GM12864 (cell line): ENCODE measurements at regions not wholly inside any gene's neighbourhood (a gene's known extent, or its start where the extent isn't known, plus 50 kb on each side); places are given as distances from the start of the nearest gene placed in this dataset.

ENCODE experiments used
- DNase-seq: peaks from one replicate; pipeline ENCODE4 v3.0.0-alpha.2; 2011; ENCODE audit warnings: low read depth
- H3K4me3 ChIP-seq: 2 replicates; pipeline ENCODE4 v1.5.1; 2011; ENCODE audit warnings: mild to moderate bottlenecking, low read depth, low read length, control low read depth
- TF ChIP-seq, protein P1 (sequence below): IDR thresholded peaks from 2 replicates; pipeline ENCODE4 v1.5.1; 2011; ENCODE audit warnings: low read depth, mild to moderate bottlenecking, moderate library complexity, low read length, control low read depth, inconsistent platforms; ENCODE audit errors: missing control alignments

DNA sequence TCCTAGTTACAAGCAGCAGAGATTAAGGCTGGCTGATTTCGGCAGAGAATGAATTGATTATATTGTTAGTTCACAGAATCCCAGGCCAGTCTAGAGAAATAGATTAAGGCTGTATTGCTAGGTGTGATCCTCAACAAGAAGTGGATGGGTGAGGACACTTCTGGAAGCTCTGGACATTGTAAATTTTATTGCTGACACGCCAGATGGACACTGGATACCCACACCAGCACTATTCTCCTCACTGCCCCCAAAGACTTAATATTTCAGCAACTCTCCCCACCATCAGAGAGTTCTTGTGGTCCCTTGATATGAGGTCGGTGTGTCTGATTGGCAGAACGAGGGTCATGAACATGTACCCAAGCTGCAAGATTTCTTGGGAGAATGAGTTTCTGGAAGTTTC, 171.6 kb upstream of the EGFLAM start:
- H3K4me3 ChIP-seq: no peak overlapping the region
- TF ChIP-seq, protein P1, sequence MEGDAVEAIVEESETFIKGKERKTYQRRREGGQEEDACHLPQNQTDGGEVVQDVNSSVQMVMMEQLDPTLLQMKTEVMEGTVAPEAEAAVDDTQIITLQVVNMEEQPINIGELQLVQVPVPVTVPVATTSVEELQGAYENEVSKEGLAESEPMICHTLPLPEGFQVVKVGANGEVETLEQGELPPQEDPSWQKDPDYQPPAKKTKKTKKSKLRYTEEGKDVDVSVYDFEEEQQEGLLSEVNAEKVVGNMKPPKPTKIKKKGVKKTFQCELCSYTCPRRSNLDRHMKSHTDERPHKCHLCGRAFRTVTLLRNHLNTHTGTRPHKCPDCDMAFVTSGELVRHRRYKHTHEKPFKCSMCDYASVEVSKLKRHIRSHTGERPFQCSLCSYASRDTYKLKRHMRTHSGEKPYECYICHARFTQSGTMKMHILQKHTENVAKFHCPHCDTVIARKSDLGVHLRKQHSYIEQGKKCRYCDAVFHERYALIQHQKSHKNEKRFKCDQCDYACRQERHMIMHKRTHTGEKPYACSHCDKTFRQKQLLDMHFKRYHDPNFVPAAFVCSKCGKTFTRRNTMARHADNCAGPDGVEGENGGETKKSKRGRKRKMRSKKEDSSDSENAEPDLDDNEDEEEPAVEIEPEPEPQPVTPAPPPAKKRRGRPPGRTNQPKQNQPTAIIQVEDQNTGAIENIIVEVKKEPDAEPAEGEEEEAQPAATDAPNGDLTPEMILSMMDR: no peak
- DNase-seq: no peak

DNA sequence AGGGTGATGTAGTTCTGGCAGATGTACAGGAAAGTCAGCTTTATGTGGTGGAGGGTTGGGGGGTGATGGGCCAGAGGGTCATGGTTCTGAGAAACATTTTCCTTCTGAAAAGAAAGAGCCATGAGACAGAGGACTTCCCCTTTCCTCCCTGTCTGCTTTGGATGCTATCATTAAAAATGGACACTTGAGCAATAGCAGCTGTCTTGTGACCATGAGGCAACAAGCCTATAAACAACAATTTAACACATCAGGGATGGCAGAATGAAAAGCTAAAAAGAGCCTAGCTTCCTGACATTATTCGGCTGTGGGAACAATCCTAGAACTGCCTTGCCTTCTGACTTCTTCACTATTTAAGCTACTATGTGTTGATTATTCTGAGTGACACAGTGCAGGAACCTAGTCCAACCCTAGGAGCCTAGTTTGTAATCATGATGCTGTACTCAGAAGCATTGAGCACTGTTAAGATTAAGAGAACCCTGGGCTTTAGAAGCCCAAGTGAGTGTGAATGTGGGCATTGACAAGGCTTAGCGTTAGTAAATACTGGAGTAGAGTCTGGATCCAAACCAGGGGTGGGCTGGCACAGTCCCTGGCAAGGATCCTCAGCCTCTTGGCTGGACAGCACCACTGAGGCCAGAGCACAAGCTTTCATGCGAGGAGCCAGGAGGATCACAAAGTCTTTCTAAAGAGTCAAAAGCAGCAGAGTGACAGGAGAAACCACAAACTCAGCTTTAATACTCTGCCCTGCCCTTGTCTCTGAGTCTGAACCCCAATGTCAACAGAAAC, 178.5 kb upstream of the EGFLAM start:
- TF ChIP-seq, protein P1: no peak
- H3K4me3 ChIP-seq: no peak overlapping the region
- no peak for DNase-seq

DNA sequence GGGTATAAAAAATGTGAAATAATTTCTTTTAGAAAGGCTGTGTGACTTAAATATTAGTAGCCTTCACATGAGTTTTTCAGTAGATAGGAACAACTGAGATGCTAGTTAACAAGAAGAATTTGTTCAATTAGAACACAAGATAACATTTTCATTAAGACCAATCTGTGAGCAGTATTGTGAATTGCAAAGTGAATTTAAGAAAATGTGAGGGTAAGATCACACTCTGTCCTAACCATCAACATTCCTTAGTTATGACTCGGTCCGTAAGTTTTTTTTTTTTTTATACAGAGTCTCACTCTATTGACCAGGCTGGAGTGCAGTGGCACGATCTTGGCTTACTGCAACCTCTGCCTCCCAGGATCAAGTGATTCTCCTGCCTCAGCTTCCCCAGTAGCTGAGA, 180.2 kb upstream of the EGFLAM start:
- TF ChIP-seq, protein P1: no peak
- no peak overlapping the region for H3K4me3 ChIP-seq
- no peak for DNase-seq

DNA sequence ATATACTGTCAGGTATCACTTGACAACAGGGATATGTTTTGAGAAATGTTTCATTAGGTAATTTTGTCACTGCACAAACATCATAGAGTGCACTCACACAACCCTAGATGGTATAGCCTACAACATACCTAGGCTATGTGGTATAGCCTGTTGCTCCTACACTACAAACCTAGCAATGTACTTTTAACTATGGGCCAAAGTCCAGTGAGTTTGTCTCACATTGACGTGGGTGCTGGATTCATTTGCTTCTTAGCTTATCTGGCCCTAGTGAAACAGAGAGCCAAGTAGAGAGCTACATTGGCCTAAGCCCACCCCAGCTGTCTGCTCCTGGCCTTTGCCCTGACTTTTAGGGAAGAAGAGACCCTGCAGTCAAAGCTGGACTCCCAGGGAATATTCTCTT, 180.7 kb upstream of the EGFLAM start:
- no peak overlapping the region for H3K4me3 ChIP-seq
- TF ChIP-seq, protein P1: no peak
- no peak for DNase-seq

DNA sequence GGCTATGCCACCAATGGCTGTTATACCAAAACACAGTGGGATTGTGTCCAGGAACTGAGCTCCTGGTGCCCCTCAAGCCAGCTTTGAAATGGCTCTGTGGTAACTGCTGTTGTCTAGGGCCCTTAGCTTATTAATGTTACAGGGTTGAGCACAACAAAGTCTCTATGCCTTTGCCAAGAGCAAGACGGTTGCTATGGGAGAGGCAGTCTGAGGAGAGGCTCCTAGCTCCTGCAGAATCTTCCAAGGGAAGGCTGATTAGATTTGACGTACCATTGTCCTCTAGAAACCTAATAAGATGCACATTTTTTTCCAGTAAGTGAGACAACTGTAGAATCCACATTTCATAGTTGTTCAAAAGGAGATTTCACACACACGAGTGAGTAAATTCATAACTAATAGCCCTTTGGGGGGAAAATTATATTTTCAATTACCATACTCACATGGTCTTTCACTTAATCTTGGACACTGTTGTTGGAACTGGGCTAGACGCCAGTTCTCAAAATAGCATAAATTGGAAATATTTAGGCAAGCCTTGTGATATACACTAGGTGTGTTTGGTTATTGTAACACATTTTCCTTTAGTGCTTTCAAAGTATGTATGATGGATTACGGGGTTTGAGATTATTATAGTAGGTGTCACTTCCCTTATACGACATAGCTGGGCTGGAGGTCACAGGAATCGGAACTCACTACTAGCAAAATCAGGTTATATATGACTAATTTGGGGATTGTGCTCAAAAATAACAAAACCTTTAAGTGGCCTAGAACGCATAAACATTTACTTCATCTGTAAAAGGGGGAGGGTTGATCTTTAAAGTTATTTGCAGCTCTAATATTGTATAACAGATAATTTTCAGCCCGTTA, 186.3 kb upstream of the EGFLAM start:
- TF ChIP-seq, protein P1: no peak

DNA sequence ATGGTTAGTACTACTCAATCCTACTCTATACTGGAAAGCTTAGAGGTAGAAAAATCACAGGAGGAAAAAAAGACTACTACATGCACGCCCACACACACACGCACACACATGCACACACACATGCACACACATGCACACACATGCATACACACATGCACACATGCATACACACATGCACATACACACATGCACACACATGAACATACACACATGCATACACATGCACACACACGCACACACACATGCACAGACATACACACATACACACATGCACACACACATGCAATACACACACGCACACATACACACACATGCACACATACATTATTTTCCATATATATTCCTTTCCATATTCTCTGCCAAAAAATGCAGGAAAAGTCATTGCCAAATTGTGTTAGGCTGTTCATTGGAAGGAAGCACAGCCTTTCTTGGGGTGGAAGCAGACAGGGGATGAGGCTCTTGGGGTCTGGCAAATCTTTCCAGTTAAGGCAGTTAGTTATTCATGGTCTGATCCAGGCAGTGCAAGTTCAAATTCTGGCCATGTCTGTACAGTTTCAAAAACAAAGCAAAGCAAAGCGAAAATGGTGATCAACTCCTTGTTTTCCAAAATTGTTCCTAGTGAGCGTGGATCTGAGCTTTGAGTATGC, 187.9 kb upstream of the EGFLAM start:
- no peak for DNase-seq
- TF ChIP-seq, protein P1: no peak
- no peak overlapping the region for H3K4me3 ChIP-seq

More for the DNA sequence above, 186.3 kb upstream of the EGFLAM start:
- no peak overlapping the region for H3K4me3 ChIP-seq
- DNase-seq: no peak
